GM12872 (cell line): ENCODE measurements at regions not wholly inside any gene's neighbourhood (a gene's known extent, or its start where the extent isn't known, plus 50 kb on each side); places are given as distances from the start of the nearest gene placed in this dataset.

Experiments
- CTCF ChIP-seq: IDR thresholded peaks from 3 replicates; pipeline ENCODE4 v1.5.1; 2011; ENCODE audit warnings: low read depth, mild to moderate bottlenecking, low read length, moderate library complexity; ENCODE audit not compliant: insufficient read depth

- TF ChIP-seq CTCF: no peak
Observed at GRCh38 chr14:71449316-71450055, 482.7 kb upstream of the RGS6 start.

- no peak for TF ChIP-seq CTCF
Observed at GRCh38 chr14:71451501-71451900, 480.7 kb upstream of the RGS6 start.

GRCh38 chr14:71452539-71452938 is 479.7 kb upstream of the RGS6 start:
- TF ChIP-seq CTCF: no peak

GRCh38 chr14:71452987-71453386 is 479.2 kb upstream of the RGS6 start:
- TF ChIP-seq CTCF: no peak

GRCh38 chr14:71454010-71454409 is 478.2 kb upstream of the RGS6 start:
- no peak for TF ChIP-seq CTCF

- TF ChIP-seq CTCF: no peak
Observed at GRCh38 chr14:71454513-71455332, 477.5 kb upstream of the RGS6 start.

GRCh38 chr14:71460091-71460490 is 472.1 kb upstream of the RGS6 start:
- TF ChIP-seq CTCF: no peak
